HCT116 (cell line): ENCODE measurements at regions not wholly inside any gene's neighbourhood (a gene's known extent, or its start where the extent isn't known, plus 50 kb on each side); places are given as distances from the start of the nearest gene placed in this dataset.

ENCODE experiments used
- ATAC-seq: fragments of 200-7000 bp; cut with Tn5 transposase; 2 replicates; pipeline ENCODE4 v1.9.1; 2020; ENCODE audit warnings: mild to moderate bottlenecking, moderate library complexity
- BruUV-seq: library from RNA; stranded (reverse); fragments of 400-500 nt; replicated peaks from 2 replicates; lab custom pipeline; 2021; lab: Mats Ljungman, UMichigan
- CTCF ChIA-PET: fragments of 300-600 bp; sonication (Branson Sonifier 250); formaldehyde crosslinking; loops from one replicate; lab custom pipeline; 2021; ENCODE audit warnings: antibody characterized with exemption; lab: Charles Lee
- POLR2A ChIA-PET: fragments of 300-600, 350-600 bp; sonication (Branson Sonifier 250); formaldehyde crosslinking; loops from one replicate; lab custom pipeline; 2021; ENCODE audit warnings: antibody characterized with exemption; lab: Charles Lee
- RAD21 ChIA-PET, 2 experiments: fragments of 300-600 bp; sonication (Branson Sonifier 250); formaldehyde crosslinking; loops; one replicate each; lab custom pipeline; 2023; ENCODE audit warnings: low total read pairs in 2 of 2; ENCODE audit not compliant: uncharacterized antibody in 2 of 2, unreplicated experiment in 2 of 2, low non-redundant PET in 1 of 2; lab: Charles Lee
- DNase-seq: peaks from one replicate; pipeline ENCODE4 v3.0.0-alpha.2; 2010; ENCODE audit warnings: low read depth, low spot score
- H2AFZ ChIP-seq: fragments of 200-600 bp; shearing (Covaris generic), sonication (generic); 2 replicates; pipeline ENCODE4 v1.6.1; 2017; ENCODE audit warnings: low read depth, mixed run types, mixed read lengths, antibody characterized with exemption, low read length; ENCODE audit not compliant: poor library complexity, severe bottlenecking
- H3K27ac ChIP-seq: 2 replicates; pipeline ENCODE4 v1.5.1; 2012; ENCODE audit warnings: low read depth, low read length
- H3K27me3 ChIP-seq: fragments of 200-600 bp; sonication (generic); 2 replicates; pipeline ENCODE4 v1.6.1; 2016; ENCODE audit warnings: mixed run types, low read length, mixed read lengths; ENCODE audit not compliant: insufficient read depth
- H3K36me3 ChIP-seq, 2 experiments: fragments of 200-500 bp in 1 of 2; fragments of 200-600 bp in 1 of 2; sonication (Bioruptor generic) in 1 of 2; sonication (generic) in 1 of 2; 2 replicates each; pipeline versions ENCODE4 v1.5.1 to v1.6.1; 2014 to 2016; ENCODE audit warnings: low read length in 2 of 2, inconsistent platforms in 1 of 2, mixed read lengths in 1 of 2, mixed run types in 1 of 2; ENCODE audit not compliant: insufficient read depth in 2 of 2, control insufficient read depth in 1 of 2
- H3K4me1 ChIP-seq, 2 experiments: fragments of 200-600 bp in 1 of 2; sonication (generic) in 1 of 2; 2 replicates each; pipeline versions ENCODE4 v1.5.1 to v1.6.1; 2012 to 2017; ENCODE audit warnings: low read length in 2 of 2, inconsistent platforms in 1 of 2, mild to moderate bottlenecking in 1 of 2, mixed read lengths in 1 of 2, mixed run types in 1 of 2, moderate library complexity in 1 of 2; ENCODE audit not compliant: insufficient read depth in 2 of 2, control insufficient read depth in 1 of 2
- H3K4me2 ChIP-seq: fragments of 200-600 bp; sonication (generic); 2 replicates; pipeline ENCODE4 v1.6.1; 2017; ENCODE audit warnings: mixed run types, low read length, mixed read lengths
- H3K4me3 ChIP-seq, 2 experiments: fragments of 200-600 bp in 1 of 2; sonication (generic) in 1 of 2; replicated peaks in 1 of 2; 2 replicates each; pipeline ENCODE4 v1.5.1; 2011 to 2016; ENCODE audit warnings: low read length in 2 of 2, control low read depth in 1 of 2, low read depth in 1 of 2, mild to moderate bottlenecking in 1 of 2, mixed read lengths in 1 of 2, mixed run types in 1 of 2
- H3K79me2 ChIP-seq: fragments of 200-600 bp; sonication (generic); 2 replicates; pipeline ENCODE4 v1.6.1; 2017; ENCODE audit warnings: mild to moderate bottlenecking, mixed run types, low read length, moderate library complexity, mixed read lengths; ENCODE audit not compliant: insufficient read depth
- H3K9ac ChIP-seq: fragments of 200-600 bp; sonication (generic); 2 replicates; pipeline ENCODE4 v1.6.1; 2016; ENCODE audit warnings: low read length, mixed read lengths
- H3K9me2 ChIP-seq: fragments of 200-600 bp; sonication (generic), shearing (Covaris generic); 2 replicates; pipeline ENCODE4 v1.6.1; 2017; ENCODE audit warnings: mixed run types, mild to moderate bottlenecking, moderate library complexity; ENCODE audit not compliant: insufficient read depth
- H3K9me3 ChIP-seq, 2 experiments: fragments of 200-500 bp in 1 of 2; fragments of 200-600 bp in 1 of 2; sonication (Bioruptor generic) in 1 of 2; sonication (generic) in 1 of 2; 2 replicates each; pipeline ENCODE4 v1.6.1; 2014 to 2017; ENCODE audit warnings: low read length in 2 of 2, mixed read lengths in 2 of 2, inconsistent platforms in 1 of 2, low read depth in 1 of 2, mild to moderate bottlenecking in 1 of 2, mixed run types in 1 of 2, moderate library complexity in 1 of 2; ENCODE audit not compliant: control insufficient read depth in 1 of 2, insufficient read depth in 1 of 2
- H4K20me1 ChIP-seq: fragments of 200-600 bp; sonication (generic), shearing (Covaris generic); 2 replicates; pipeline ENCODE4 v1.6.1; 2017; ENCODE audit warnings: mixed run types, mild to moderate bottlenecking, moderate library complexity; ENCODE audit not compliant: insufficient read depth
- CTCF ChIP-seq, 3 experiments: fragments of 200-600 bp in 1 of 3; sonication (generic) in 1 of 3; IDR thresholded peaks in 2 of 3; conservative IDR thresholded peaks in 1 of 3; 2 replicates each; pipeline ENCODE4 v1.5.1; 2012 to 2017; ENCODE audit warnings: low read depth in 2 of 3, low read length in 2 of 3, antibody characterized with exemption in 1 of 3, borderline replicate concordance in 1 of 3, control low read depth in 1 of 3, mild to moderate bottlenecking in 1 of 3, mixed read lengths in 1 of 3, mixed run types in 1 of 3, moderate library complexity in 1 of 3; ENCODE audit not compliant: insufficient read depth in 1 of 3
- EZH2 ChIP-seq: fragments of 200-600 bp; sonication (generic); IDR thresholded peaks from 2 replicates; pipeline ENCODE4 v1.6.1; 2017; ENCODE audit warnings: antibody characterized with exemption, mixed run types
- JUND ChIP-seq: IDR thresholded peaks from 2 replicates; pipeline ENCODE4 v1.6.1; 2012
- POLR2A ChIP-seq: IDR thresholded peaks from 2 replicates; pipeline ENCODE4 v1.7.0; 2011; ENCODE audit warnings: borderline replicate concordance; ENCODE audit not compliant: insufficient read depth, insufficient read length; ENCODE audit errors: extremely low read depth
- RAD21 ChIP-seq: IDR thresholded peaks from 2 replicates; pipeline ENCODE4 v1.6.1; 2012; ENCODE audit warnings: low read depth, mild to moderate bottlenecking
- REST ChIP-seq: IDR thresholded peaks from 2 replicates; pipeline ENCODE4 v1.6.1; 2012; ENCODE audit warnings: low read depth
- SRF ChIP-seq: IDR thresholded peaks from 2 replicates; pipeline ENCODE4 v1.6.1; 2012; ENCODE audit warnings: low read depth
- TCF7L2 ChIP-seq: IDR thresholded peaks from 2 replicates; pipeline ENCODE4 v1.7.0; 2011; ENCODE audit warnings: borderline replicate concordance, inconsistent platforms; ENCODE audit not compliant: insufficient read depth, insufficient read length; ENCODE audit errors: extremely low read depth
- YY1 ChIP-seq: IDR thresholded peaks from 2 replicates; pipeline ENCODE4 v1.6.1; 2011; ENCODE audit warnings: low read length, low read depth, moderate library complexity, mild to moderate bottlenecking; ENCODE audit not compliant: insufficient replicate concordance; ENCODE audit errors: extremely low read depth
- intact Hi-C: fragments of 100-400 bp; cut with micrococcal nuclease; formaldehyde crosslinking; loops from 2 replicates; pipeline ENCODE4 v1.10.0; 2022

- RAD21 ChIA-PET = no interaction called here
- H3K4me2 ChIP-seq = no peak overlapping the region
- ATAC-seq (no peak), DNase-seq (no peak)
- intact Hi-C loops = no loop called here
- H3K79me2 ChIP-seq = no peaks in the 10 kb centered on the region
- peaks cover 11 to 14% of the 10 kb centered on the region in 2 experiments; a peak in 3 of 4 replicates for H3K9me3 ChIP-seq
- H3K9me2 ChIP-seq = no peaks in the 10 kb centered on the region
- no TSS peak for BruUV-seq
- POLR2A ChIA-PET = no interaction called here
- no peaks in the 10 kb centered on the region for H4K20me1 ChIP-seq
- CTCF ChIA-PET = no interaction called here
- H3K4me3 ChIP-seq = no peak overlapping the region
- H3K27me3 ChIP-seq = no peaks in the 10 kb centered on the region
- H3K27ac ChIP-seq = no peak overlapping the region
- no peaks in the 10 kb centered on the region for H3K4me1 ChIP-seq
- no peak overlapping the region for H3K9ac ChIP-seq
- H2AFZ ChIP-seq = no peak overlapping the region
- no peak for TF ChIP-seq TCF7L2
- TF ChIP-seq JUND = no peak
- TF ChIP-seq SRF = no peak
- no peak for TF ChIP-seq RAD21
- TF ChIP-seq POLR2A = no peak
- no peak for TF ChIP-seq EZH2
- TF ChIP-seq REST = no peak
- no peak for TF ChIP-seq YY1
- no peak for TF ChIP-seq CTCF (IDR thresholded peaks at IDR 0.05 in 2 of 3, conservative IDR thresholded peaks at IDR 0.05 in 1 of 3; ENCODE audit: borderline replicate concordance in 1 of 3, insufficient read depth in 1 of 3, low read depth in 2 of 3, low read length in 2 of 3)
- no peaks in the 10 kb centered on the region for H3K36me3 ChIP-seq
Observed at GRCh38 chr6:65814071-65814470, 107.0 kb upstream of the EYS start.
